Vagina (tissue), 2 donors: ENCODE measurements at regions not wholly inside any gene's neighbourhood (a gene's known extent, or its start where the extent isn't known, plus 50 kb on each side); places are given as distances from the start of the nearest gene placed in this dataset.
"Not testable (repeated sequence)": the region's sequence is repeated elsewhere in the genome, so short reads cannot be mapped to it uniquely, and the experiment has no call there.

Experiments
- DNase-seq, 2 donors: peaks; one replicate each; pipeline ENCODE4 v3.0.0-alpha.2; 2017; ENCODE audit errors: extremely low spot score in 2 of 2
- H3K27ac ChIP-seq: fragments of 200-600 bp; sonication (generic); one replicate; pipeline ENCODE4 v1.5.1; 2019
- H3K27me3 ChIP-seq: fragments of 200-600 bp; sonication (generic); one replicate; pipeline ENCODE4 v1.5.1; 2019
- H3K36me3 ChIP-seq, 2 donors: fragments of 200-600 bp; sonication (generic); one replicate each; pipeline ENCODE4 v1.5.1; 2017 to 2019
- H3K4me1 ChIP-seq: fragments of 200-600 bp; sonication (generic); one replicate; pipeline ENCODE4 v1.5.1; 2019
- H3K4me3 ChIP-seq, 2 donors: fragments of 200-600 bp; sonication (generic); 1 replicate in 1 of 2; 2 replicates in 1 of 2; pipeline ENCODE4 v1.5.1; 2016 to 2019
- H3K9me3 ChIP-seq: fragments of 200-600 bp; sonication (generic); one replicate; pipeline ENCODE4 v1.5.1; 2019
- CTCF ChIP-seq, 3 experiments: fragments of 450-650 bp in 2 of 3; fragments of 200-600 bp in 1 of 3; sonication (generic) in 1 of 3; IDR thresholded peaks; one replicate each; pipeline ENCODE4 v1.5.1; 2017 to 2019; ENCODE audit warnings: antibody characterized with exemption in 3 of 3, mild to moderate bottlenecking in 2 of 3, moderate library complexity in 2 of 3
- POLR2A ChIP-seq, 2 donors: fragments of 450-650 bp; IDR thresholded peaks; one replicate each; pipeline ENCODE4 v1.6.1; 2017; ENCODE audit warnings: antibody characterized with exemption in 2 of 2, mild to moderate bottlenecking in 2 of 2, moderate library complexity in 2 of 2
- POLR2AphosphoS5 ChIP-seq, 2 donors: sonication (generic); formaldehyde crosslinking; IDR thresholded peaks; one replicate each; pipeline ENCODE4 v1.9.0; 2017; ENCODE audit warnings: antibody characterized with exemption in 2 of 2, mild to moderate bottlenecking in 2 of 2, low read depth in 1 of 2; ENCODE audit not compliant: insufficient read depth in 1 of 2
- intact Hi-C: fragments of 100-400 bp; cut with DNase I; formaldehyde crosslinking; loops from one replicate; pipeline ENCODE4 v1.15.1; 2023

DNA sequence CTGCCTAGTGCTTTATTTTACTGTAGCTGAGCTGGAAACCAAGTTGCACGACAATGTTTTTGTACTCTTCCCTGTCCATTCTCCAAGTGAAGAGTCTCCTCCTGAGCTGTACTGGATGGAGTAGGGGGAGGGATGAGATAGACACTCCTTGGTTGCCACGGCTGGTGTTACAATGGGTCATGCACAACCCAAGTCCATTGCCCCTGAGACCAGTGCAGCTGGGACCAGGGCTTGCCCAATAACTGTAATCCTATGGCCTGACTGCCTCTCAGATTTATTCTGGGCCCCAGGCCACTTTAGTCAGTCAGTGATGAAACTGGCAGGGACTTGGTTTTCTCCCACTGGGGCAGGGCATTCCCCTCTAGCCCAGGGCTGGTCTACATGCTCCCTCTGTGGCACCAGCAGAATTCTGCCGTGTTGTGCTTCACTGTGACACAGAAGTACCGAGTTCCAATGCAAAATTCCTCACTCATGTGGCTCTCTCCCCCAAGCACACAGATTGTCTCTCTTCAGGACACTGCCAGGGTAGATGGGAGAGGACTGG, 203.3 kb upstream of the PCDH18 start:
- Histone ChIP-seq H3K27me3 (no peaks in the 10 kb centered on the region), H3K27ac (no peak overlapping the region), H3K36me3 (no peaks in the 10 kb centered on the region), H3K9me3 (no peaks in the 10 kb centered on the region), H3K4me3 (no peak overlapping the region), H3K4me1 (no peaks in the 10 kb centered on the region)
- no peak for TF ChIP-seq POLR2AphosphoS5 (IDR thresholded peaks at IDR 0.05; ENCODE audit: insufficient read depth in 1 of 2, low read depth in 1 of 2)
- no peak for TF ChIP-seq CTCF (IDR thresholded peaks at IDR 0.05)
- no peak for TF ChIP-seq POLR2A (IDR thresholded peaks at IDR 0.05)
- no peak for DNase-seq
- intact Hi-C loops, result no loop called here

DNA sequence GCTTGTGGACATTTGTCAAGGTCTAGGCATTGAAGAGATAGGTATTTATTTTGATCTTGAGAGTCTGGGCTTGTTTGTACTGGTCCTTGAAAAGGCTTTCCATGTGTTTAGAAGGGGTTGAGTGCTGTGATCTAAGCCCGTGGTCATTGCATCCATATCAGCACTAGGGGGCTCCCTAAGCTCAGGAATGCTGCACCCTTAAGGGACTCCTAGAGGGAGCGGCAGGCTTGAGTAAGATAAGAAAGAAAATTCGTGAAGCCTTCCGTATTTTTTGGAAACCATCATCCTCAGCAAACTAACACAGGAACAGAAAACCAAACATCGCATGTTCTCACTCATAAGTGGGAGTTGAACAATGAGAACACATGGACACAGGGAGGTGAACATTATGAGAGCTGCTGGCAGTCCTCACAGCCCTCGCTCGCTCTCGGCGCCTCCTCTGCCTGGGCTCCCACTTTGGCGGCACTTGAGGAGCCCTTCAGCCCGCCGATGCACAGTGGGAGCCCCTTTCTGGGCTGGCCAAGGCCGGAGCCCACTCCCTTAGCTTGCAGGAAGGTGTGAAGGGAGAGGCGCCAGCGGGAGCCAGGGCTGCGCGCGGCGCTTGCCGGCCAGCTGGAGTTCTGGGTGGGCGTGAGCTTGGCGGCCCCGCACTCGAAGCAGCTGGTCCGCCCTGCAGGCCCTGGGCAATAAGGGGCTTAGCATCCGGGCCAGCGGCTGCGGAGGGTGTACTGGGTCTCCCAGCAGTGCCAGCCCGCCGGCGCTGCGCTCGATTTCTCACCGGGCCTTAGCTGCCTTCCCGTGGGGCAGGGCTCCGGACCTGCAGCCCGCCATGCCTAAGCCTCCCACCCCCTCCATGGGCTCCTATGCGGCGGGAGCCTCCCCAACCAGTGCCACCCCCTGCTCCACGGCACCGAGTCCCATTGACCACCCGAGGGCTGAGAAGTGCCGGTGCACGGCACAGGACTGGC, 201.2 kb upstream of the PCDH18 start:
- H3K36me3 ChIP-seq, H3K27me3 ChIP-seq, intact Hi-C loops, DNase-seq, H3K4me1 ChIP-seq, H3K4me3 ChIP-seq, H3K27ac ChIP-seq, H3K9me3 ChIP-seq: not testable (repeated sequence)

DNA sequence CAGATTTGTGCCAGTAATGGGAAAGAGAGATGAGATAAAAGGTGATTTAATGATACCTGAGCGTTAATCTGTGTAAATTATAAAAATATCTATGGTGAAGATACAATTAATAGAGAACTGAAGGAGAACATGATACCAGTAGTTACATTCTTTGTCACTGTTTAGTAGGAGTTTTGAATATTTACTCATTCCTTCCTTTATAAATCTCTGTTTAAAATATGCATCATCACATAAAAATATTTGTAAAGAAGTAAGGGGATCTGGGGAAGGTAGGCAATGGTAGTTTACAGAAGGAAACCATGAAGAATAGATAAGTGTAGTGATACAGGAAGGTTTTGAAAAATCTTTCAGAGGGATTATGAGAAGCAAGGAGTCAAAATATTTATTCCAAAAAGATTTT, 190.6 kb upstream of the PCDH18 start:
- no peak for TF ChIP-seq POLR2A (IDR thresholded peaks at IDR 0.05)
- TF ChIP-seq CTCF (IDR thresholded peaks at IDR 0.05), result no peak
- TF ChIP-seq POLR2AphosphoS5 (IDR thresholded peaks at IDR 0.05; ENCODE audit: insufficient read depth in 1 of 2, low read depth in 1 of 2), result no peak
- Histone ChIP-seq H3K36me3 (no peaks in the 10 kb centered on the region), H3K4me1 (no peaks in the 10 kb centered on the region), H3K27me3 (no peaks in the 10 kb centered on the region), H3K4me3 (no peak overlapping the region), H3K27ac (no peak overlapping the region), H3K9me3 (no peaks in the 10 kb centered on the region)
- intact Hi-C loops, result no loop called here
- no peak for DNase-seq

DNA sequence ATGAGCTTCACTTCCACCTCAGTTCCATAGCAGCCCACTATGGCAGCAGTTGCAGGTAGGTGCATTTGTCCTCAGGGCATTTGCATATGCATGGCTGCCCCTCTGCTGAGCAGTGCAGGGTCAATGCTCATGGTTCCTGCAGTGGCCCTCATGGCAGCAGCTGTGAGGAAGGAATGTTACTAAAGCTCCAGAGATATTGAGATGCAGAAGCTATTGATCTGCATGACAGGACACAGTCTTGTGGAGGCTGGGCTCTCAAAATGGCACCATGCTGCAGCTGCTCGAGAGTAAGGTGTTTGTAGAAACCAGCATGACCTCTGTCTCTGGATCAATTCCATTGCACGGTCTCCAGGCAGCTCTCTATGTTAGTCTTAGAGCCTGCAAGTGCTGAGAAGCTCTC, 179.2 kb upstream of the PCDH18 start:
- TF ChIP-seq POLR2AphosphoS5 (IDR thresholded peaks at IDR 0.05; ENCODE audit: insufficient read depth in 1 of 2, low read depth in 1 of 2) (no peak), POLR2A (IDR thresholded peaks at IDR 0.05) (no peak), CTCF (IDR thresholded peaks at IDR 0.05) (no peak)
- H3K36me3 ChIP-seq, result no peaks in the 10 kb centered on the region
- H3K4me3 ChIP-seq, result no peak overlapping the region
- no peak overlapping the region for H3K27ac ChIP-seq
- H3K27me3 ChIP-seq, result no peaks in the 10 kb centered on the region
- DNase-seq, result no peak
- H3K9me3 ChIP-seq, result no peaks in the 10 kb centered on the region
- intact Hi-C loops, result no loop called here
- no peaks in the 10 kb centered on the region for H3K4me1 ChIP-seq

GRCh38 chr4:137707626-137708025, 175.3 kb upstream of the PCDH18 start:
- intact Hi-C loops, result loop anchor here (10.0 kb wide), 1 partner anchor 173 kb away; the partner anchor contains the start of gene PCDH18
- DNase-seq, result no peak
- Histone ChIP-seq H3K4me1 (peaks cover 11% of the 10 kb centered on the region), H3K9me3 (no peaks in the 10 kb centered on the region), H3K4me3 (no peak overlapping the region), H3K36me3 (no peaks in the 10 kb centered on the region), H3K27me3 (no peaks in the 10 kb centered on the region), H3K27ac (no peak overlapping the region)
- TF ChIP-seq POLR2A (IDR thresholded peaks at IDR 0.05) (no peak), POLR2AphosphoS5 (IDR thresholded peaks at IDR 0.05; ENCODE audit: insufficient read depth in 1 of 2, low read depth in 1 of 2) (no peak), CTCF (IDR thresholded peaks at IDR 0.05) (no peak)
